Fibroblast of lung (primary cell): ENCODE measurements at regions not wholly inside any gene's neighbourhood (a gene's known extent, or its start where the extent isn't known, plus 50 kb on each side); places are given as distances from the start of the nearest gene placed in this dataset.

Experiments used
- CTCF ChIP-seq, 2 donors: IDR thresholded peaks in 1 of 2; conservative IDR thresholded peaks in 1 of 2; 1 replicate in 1 of 2; 2 replicates in 1 of 2; pipeline ENCODE4 v1.5.1; 2011 to 2012; ENCODE audit warnings: low read length in 2 of 2, control low read depth in 1 of 2, inconsistent platforms in 1 of 2, low read depth in 1 of 2, mild to moderate bottlenecking in 1 of 2
- EZH2 ChIP-seq: IDR thresholded peaks from 2 replicates; pipeline ENCODE4 v1.5.1; 2012; ENCODE audit warnings: low read length, control low read depth, mild to moderate bottlenecking; ENCODE audit errors: missing control alignments

- TF ChIP-seq CTCF (conservative IDR thresholded peaks at IDR 0.05 in 1 of 2, IDR thresholded peaks at IDR 0.05 in 1 of 2; ENCODE audit: low read depth in 1 of 2, low read length in 2 of 2) = no peak
- no peak for TF ChIP-seq EZH2
These were observed 281.6 kb upstream of the ZNF32 start for GRCh38 chr10:43930243-43930642.
